ENCODE measurements at regions not wholly inside any gene's neighbourhood (a gene's known extent, or its start where the extent isn't known, plus 50 kb on each side); places are given as distances from the start of the nearest gene placed in this dataset.

DNA sequence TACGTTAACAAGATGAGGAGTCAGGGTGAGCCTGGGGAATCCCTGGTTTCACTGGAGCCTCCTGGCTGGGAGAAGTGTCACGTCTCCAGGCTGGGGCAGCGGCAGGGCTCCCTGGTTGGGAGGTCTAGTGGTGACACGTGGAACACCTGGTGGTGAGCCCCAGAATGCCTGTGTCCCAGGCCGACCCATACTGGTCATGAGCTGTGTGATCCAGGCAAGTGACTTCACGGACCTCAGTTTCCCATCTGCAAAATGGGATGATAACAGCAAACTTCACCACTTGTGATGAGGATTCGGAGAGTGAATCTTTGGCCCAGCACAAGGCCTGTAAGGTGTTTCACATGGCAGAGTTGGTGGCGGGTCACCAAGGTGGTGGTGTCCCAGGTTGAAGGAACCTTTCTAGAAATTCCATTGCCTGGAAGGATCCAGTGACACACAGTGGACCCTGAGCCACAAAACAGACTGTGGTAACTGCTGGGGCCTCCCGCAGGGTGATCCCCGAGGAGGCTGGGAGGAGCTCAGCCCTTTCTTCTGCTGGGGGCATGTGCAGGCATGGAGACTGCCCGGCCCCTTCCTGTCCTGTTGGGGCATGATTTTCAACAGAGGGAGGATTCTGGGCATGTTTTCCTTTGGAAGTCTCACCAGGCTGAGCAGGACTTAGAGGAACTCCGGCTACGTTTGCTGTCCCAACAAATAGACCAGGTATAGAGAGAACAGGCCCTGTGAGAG, 153.9 kb upstream of the IER5L start:
- H3K27ac ChIP-seq (ENCODE audit: low read depth in 1 of 2, low read length in 2 of 2) = peak overlapping the region; percentile 52 to 71
- no peak overlapping the region for H3K4me3 ChIP-seq (ENCODE audit: low read depth in 1 of 3, low read length in 3 of 3)
- WGBS = 94% methylated on average over 13 of the region's 13 CpGs
- no peaks in the 10 kb centered on the region for H3K36me3 ChIP-seq (ENCODE audit: control insufficient read depth in 4 of 4, insufficient read depth in 3 of 4, low read depth in 1 of 4, low read length in 3 of 4)
- no peaks in the 10 kb centered on the region for H3K27me3 ChIP-seq (ENCODE audit: control insufficient read depth in 4 of 4, insufficient read depth in 4 of 4, low read length in 3 of 4)
- no peak for TF ChIP-seq HNF4A (conservative IDR thresholded peaks at IDR 0.05)
- TF ChIP-seq SP1 (IDR thresholded peaks at IDR 0.05) = no peak
- no peak for TF ChIP-seq NR2F2 (IDR thresholded peaks at IDR 0.05)
- TF ChIP-seq GABPA (IDR thresholded peaks at IDR 0.05 in 1 of 2, conservative IDR thresholded peaks at IDR 0.05 in 1 of 2) = no peak
- TF ChIP-seq, protein P1, sequence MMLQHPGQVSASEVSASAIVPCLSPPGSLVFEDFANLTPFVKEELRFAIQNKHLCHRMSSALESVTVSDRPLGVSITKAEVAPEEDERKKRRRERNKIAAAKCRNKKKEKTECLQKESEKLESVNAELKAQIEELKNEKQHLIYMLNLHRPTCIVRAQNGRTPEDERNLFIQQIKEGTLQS (IDR thresholded peaks at IDR 0.05) = no peak
- TF ChIP-seq, protein P2, sequence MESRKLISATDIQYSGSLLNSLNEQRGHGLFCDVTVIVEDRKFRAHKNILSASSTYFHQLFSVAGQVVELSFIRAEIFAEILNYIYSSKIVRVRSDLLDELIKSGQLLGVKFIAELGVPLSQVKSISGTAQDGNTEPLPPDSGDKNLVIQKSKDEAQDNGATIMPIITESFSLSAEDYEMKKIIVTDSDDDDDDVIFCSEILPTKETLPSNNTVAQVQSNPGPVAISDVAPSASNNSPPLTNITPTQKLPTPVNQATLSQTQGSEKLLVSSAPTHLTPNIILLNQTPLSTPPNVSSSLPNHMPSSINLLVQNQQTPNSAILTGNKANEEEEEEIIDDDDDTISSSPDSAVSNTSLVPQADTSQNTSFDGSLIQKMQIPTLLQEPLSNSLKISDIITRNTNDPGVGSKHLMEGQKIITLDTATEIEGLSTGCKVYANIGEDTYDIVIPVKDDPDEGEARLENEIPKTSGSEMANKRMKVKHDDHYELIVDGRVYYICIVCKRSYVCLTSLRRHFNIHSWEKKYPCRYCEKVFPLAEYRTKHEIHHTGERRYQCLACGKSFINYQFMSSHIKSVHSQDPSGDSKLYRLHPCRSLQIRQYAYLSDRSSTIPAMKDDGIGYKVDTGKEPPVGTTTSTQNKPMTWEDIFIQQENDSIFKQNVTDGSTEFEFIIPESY (IDR thresholded peaks at IDR 0.05) = no peak
- TF ChIP-seq HNF4G (IDR thresholded peaks at IDR 0.05) = no peak
- no peak for TF ChIP-seq RXRA (IDR thresholded peaks at IDR 0.05)
- no peak for TF ChIP-seq YY1 (IDR thresholded peaks at IDR 0.05)
- no peak for TF ChIP-seq RAD21 (IDR thresholded peaks at IDR 0.05)
- TF ChIP-seq FOXA1 (IDR thresholded peaks at IDR 0.05) = no peak
- TF ChIP-seq JUND (IDR thresholded peaks at IDR 0.05) = no peak
- TF ChIP-seq, protein P3, sequence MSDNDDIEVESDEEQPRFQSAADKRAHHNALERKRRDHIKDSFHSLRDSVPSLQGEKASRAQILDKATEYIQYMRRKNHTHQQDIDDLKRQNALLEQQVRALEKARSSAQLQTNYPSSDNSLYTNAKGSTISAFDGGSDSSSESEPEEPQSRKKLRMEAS (IDR thresholded peaks at IDR 0.05) = no peak
- TF ChIP-seq, protein P4, sequence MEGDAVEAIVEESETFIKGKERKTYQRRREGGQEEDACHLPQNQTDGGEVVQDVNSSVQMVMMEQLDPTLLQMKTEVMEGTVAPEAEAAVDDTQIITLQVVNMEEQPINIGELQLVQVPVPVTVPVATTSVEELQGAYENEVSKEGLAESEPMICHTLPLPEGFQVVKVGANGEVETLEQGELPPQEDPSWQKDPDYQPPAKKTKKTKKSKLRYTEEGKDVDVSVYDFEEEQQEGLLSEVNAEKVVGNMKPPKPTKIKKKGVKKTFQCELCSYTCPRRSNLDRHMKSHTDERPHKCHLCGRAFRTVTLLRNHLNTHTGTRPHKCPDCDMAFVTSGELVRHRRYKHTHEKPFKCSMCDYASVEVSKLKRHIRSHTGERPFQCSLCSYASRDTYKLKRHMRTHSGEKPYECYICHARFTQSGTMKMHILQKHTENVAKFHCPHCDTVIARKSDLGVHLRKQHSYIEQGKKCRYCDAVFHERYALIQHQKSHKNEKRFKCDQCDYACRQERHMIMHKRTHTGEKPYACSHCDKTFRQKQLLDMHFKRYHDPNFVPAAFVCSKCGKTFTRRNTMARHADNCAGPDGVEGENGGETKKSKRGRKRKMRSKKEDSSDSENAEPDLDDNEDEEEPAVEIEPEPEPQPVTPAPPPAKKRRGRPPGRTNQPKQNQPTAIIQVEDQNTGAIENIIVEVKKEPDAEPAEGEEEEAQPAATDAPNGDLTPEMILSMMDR (IDR thresholded peaks at IDR 0.05; ENCODE audit: low read depth, low read length, missing input control) = no peak
- TF ChIP-seq, protein P5, sequence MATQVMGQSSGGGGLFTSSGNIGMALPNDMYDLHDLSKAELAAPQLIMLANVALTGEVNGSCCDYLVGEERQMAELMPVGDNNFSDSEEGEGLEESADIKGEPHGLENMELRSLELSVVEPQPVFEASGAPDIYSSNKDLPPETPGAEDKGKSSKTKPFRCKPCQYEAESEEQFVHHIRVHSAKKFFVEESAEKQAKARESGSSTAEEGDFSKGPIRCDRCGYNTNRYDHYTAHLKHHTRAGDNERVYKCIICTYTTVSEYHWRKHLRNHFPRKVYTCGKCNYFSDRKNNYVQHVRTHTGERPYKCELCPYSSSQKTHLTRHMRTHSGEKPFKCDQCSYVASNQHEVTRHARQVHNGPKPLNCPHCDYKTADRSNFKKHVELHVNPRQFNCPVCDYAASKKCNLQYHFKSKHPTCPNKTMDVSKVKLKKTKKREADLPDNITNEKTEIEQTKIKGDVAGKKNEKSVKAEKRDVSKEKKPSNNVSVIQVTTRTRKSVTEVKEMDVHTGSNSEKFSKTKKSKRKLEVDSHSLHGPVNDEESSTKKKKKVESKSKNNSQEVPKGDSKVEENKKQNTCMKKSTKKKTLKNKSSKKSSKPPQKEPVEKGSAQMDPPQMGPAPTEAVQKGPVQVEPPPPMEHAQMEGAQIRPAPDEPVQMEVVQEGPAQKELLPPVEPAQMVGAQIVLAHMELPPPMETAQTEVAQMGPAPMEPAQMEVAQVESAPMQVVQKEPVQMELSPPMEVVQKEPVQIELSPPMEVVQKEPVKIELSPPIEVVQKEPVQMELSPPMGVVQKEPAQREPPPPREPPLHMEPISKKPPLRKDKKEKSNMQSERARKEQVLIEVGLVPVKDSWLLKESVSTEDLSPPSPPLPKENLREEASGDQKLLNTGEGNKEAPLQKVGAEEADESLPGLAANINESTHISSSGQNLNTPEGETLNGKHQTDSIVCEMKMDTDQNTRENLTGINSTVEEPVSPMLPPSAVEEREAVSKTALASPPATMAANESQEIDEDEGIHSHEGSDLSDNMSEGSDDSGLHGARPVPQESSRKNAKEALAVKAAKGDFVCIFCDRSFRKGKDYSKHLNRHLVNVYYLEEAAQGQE (IDR thresholded peaks at IDR 0.05) = no peak
- no peak for TF ChIP-seq FOXA2 (IDR thresholded peaks at IDR 0.05)
- no peak for TF ChIP-seq TAF1 (conservative IDR thresholded peaks at IDR 0.05)
- no peak for TF ChIP-seq EGR1 (IDR thresholded peaks at IDR 0.05; ENCODE audit: low read depth in 2 of 2)
- H3K9me3 ChIP-seq (ENCODE audit: control insufficient read depth in 4 of 4, low read length in 3 of 4) = peaks cover 0 to 3% (median 2%) of the 10 kb centered on the region in 4 donors
- peaks cover 15 to 36% (median 22%) of the 10 kb centered on the region in 4 donors for H3K4me1 ChIP-seq (ENCODE audit: control insufficient read depth in 4 of 4, insufficient read depth in 4 of 4, low read length in 3 of 4)
- DNase-seq (ENCODE audit: low spot score) = no peak
- no peak overlapping the region for H3K9ac ChIP-seq (ENCODE audit: low read depth in 1 of 2, low read length in 2 of 2)
